ENCODE measurements at regions not wholly inside any gene's neighbourhood (a gene's known extent, or its start where the extent isn't known, plus 50 kb on each side); places are given as distances from the start of the nearest gene placed in this dataset.
"Not testable (repeated sequence)": the region's sequence is repeated elsewhere in the genome, so short reads cannot be mapped to it uniquely, and the experiment has no call there.

DNA sequence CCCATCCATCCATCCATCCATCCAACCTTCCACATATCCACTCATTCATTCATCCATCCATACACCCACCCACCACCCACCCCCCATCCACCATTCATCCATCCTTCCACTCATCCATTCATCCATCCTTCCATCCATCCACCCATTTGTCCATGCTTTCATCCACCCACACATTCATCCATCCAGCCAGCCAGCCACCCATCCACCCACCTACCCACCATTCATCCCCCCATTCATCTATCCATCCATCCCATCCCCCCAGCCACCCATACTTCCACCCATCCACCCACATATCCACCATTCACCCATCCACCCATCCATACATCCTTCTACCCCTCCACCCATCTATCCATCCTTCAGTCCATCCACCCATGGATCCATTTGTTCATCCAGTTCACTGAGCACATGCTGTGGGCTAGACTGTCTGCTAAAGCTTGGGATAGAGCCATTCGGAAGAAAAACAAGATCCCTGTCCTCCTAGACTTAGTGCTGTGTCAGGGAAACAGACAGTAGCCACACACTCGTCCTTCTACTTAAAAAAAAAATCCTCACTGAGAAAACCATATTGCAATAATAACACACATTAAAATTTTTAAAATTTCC is 377.5 kb downstream of the ADGRD1 start:
- no peak for DNase-seq (ENCODE audit: low spot score)
- ATAC-seq: no peak

DNA sequence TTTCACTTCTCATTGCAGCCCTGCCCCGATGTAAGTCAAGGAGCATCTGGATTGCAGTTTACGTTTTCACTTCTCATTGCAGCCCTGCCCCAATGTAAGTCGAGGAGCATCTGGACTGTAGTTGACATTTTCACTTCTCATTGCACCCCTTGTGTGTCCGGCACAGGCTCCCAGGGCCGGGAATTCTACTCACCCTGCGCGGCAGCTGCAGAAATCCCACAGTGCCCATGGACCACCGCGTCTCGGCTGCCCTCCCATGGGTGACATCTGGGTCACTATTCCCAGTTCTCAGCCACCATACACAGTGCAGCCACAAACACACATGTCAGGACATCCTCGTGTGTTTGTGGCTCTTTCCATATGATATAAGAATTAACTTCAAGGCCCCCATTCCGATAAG is 378.5 kb downstream of the ADGRD1 start:
- no peak for DNase-seq (ENCODE audit: low spot score)
- no peak for ATAC-seq

DNA sequence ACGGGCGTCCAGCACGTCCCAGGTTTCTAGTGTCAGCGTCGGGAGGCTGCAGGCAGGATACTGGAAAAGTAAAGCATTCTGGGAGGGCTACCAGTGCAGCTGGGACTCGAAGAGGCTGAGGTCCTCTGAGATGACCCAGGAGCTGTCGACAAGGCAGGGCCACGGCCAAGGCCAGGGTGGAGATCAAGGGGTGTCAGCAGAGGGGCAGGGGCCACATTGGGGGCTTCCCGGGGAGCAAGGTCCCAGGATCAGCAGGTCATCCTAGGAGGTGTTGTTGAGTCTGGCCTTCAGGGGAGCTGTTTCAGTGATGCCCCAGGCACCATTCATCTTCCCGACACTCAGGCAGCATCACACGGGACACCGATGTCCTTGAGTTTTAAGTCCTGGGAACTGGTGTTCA is 377.8 kb upstream of the SFSWAP start:
- no peak for DNase-seq (ENCODE audit: low spot score)
- ATAC-seq: no peak

DNA sequence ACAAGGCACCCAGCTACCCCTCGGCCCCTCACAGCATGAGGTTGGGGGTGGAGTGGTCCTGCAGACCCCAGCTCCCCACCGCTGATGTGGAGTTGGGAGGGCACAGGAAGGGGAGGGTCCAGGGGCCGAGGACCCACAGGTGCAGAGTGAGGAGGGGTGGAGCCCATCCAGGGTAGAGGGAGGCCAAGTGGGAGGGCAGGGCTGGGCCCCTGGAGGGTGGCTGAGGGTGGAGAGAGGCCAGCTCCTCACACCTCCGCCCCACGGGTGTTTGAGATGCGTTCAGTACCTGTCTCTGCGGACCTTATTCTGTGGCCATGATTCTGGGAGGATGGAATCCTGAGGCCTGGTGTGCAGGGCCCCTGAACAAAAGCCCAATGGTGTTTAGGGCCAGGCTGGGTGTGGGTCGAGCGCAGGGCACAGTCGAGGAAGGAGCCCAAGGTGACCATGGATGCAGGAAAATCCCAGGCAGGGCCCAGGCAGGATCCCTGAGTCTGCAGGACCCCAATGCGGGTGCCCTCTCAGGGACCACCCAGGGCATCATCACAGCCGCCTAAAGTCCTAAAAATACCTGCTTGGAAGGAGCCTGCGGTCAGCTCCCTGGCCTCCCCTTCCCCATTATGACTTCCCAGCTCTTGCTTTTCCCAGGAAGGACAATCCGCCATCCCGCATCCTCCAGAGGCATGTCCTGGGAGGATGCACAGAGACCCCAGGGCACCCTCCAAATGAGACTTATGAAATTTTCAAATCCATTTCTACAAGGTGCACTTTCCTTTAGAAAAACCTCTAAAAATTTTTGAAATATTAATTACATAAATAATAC is 377.1 kb upstream of the SFSWAP start:
- no peak for ATAC-seq
- no peak for DNase-seq (ENCODE audit: low spot score)

DNA sequence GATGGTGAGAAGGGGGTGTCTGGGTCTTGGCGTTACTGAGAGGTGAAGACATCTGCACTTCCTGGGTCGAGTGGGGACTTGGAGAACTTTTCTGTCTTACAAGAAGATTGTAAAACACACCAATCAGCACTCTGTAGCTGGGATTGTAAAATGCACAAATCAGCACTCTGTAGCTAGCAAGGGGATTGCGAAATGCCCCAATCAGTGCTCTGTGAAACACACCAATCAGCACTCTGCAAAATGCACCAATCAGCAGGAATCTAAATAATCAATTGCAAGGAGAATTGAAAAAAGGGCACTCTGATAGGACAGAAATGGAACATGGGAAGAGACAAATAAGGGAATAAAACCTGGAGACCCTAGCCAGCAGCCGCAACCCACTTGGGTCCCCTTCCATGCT is 376.1 kb upstream of the SFSWAP start:
- ATAC-seq (no peak), DNase-seq (ENCODE audit: low spot score) (no peak)

DNA sequence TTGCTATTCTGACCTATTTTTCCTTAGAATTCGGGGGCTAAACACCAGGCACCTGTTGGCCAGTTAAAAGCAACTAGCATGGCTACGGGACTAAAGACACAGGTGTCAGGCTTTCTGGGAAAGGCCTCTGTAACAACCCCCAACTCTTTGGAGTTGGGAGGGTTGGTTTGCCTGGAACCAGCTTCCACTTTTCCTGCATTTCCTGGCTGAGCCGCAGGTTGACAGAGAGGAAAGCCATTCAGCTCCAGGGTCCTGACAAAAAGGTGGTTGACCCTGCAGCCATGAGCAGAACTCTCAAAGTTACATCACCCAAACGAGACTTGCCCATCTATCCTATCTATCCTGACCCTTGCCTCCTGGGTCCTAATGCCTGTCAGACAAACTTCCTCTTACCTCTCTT is 375.4 kb upstream of the SFSWAP start:
- DNase-seq (ENCODE audit: low spot score) (no peak), ATAC-seq (no peak)

DNA sequence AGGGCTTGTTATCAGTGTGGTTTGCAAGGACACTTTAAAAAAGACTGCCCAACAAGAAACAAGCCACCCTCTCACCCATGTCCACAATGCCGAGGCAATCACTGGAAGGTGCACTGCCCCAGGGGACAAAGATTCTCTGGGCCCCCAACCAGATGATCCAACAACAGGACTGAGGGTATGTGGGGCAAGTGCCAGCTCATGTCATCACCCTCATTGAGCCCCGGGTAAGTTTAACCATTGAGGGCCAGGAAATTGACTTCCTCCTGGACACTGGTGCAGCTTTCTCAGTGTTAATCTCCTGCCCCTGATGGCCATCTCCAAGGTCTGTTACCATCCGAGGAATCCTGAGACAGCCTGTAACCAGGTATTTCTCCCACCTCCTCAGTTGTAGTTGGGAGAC is 373.0 kb upstream of the SFSWAP start:
- DNase-seq (ENCODE audit: low spot score); ATAC-seq: not testable (repeated sequence)

DNA sequence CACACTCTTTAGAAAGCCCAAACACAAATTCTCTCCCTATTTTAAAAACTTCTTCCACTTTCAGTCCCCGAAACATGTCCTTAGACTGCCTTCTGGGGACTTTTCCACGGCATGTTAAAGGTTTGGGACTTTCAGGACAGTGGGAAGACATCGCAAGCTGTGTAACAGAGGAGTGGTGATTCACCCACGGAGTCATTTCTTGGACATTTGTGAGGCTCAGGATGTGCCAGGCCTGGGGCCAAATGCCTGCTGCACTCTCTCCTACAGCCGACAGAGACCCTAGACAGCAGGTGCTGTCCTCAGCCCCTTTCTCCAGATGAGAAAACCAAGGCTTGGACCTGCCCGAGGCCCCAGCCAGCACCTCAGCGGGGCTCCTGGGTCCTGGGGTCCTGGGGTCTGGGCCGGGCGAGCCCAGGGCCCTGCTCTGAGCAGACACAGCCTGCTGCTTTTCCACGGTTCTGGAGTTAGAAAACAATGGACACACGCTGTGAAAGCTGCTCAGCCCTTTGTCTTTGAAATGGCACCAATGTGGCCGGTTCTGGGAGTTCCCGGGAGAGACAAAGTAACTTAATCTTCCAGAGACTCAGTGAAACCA is 370.2 kb upstream of the SFSWAP start:
- ATAC-seq: no peak

DNA sequence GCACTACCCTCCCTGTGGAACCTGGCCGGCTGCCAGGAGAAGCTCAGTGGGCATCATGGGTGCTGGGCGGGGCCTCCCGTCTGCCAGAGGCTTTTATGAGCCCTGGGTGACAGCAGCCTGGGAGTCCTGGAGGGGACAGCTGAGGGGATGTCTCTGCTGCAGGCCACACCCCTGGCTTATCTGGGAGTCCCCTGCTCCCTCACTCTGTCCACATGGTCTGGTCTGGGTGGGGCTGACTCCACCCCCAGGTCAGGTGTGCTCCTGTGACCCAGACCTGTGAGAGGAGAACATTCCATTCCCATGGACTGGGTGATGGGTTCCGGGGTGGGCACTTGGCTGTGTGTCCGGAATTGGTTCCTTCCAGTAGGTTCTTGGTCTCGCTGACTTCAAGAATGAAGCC is 369.3 kb upstream of the SFSWAP start:
- ATAC-seq; DNase-seq (ENCODE audit: low spot score): not testable (repeated sequence)

More for the DNA sequence above, 370.2 kb upstream of the SFSWAP start:
- DNase-seq (ENCODE audit: low spot score): no peak

DNA sequence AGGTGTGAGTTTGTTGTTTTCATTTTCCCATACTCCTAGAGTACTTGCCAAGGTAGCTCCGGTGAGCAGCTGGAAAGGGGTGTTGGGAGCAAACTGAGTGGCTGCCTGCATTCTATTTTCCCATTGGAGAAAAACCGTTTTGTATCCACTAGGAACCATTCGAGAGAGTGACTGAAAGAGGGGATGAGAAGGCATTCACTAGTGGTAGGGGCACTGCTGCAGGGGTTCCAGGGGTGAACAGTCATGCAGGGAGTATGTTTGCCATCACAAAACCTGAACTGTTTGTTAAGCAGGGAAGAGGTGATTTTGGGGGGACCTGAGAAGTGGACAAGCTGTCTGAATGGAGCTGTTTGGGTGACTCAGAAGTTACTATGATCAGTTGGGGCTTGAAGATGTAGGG is 367.5 kb upstream of the SFSWAP start:
- not testable (repeated sequence) for DNase-seq (ENCODE audit: low spot score); ATAC-seq

DNA sequence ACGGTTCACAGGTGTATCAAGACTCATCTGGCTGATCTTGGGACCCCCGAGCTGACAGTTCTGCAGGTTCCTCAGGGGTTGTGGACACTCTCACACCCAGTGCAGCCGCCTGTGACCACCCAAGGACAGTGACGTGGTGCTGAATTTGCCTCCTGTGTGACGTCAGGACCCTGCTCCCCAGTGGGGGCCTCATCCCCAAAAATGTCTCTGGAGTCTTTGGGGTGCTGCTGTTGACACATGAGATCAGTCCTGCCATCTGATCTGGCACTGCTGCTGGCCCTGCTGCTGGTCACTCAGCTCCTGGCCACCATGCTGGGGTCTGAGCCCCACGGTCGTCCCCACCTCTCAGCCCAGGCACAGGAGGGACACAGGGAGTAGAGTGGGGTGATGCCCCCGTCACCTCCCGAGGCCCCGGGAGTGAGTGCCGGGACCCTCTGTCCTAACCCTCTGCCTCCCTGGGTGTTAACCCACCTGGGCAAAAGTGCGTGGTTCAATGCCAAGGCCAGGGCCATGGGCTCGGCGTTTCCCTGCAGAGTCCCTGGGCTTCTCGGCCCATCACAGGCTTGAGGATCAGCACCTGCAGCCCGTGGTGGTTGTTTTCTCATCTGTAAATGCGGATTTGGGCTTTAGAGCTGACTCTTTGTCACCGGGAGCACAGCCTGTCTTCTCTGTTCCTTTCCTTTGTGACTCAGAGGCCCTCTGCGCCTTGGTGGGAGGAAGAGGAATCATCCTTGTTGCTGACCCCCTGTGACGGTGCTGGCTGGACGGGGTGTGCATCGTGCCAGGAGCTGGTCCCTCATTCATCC is 366.0 kb upstream of the SFSWAP start:
- not testable (repeated sequence) for DNase-seq (ENCODE audit: low spot score); ATAC-seq

DNA sequence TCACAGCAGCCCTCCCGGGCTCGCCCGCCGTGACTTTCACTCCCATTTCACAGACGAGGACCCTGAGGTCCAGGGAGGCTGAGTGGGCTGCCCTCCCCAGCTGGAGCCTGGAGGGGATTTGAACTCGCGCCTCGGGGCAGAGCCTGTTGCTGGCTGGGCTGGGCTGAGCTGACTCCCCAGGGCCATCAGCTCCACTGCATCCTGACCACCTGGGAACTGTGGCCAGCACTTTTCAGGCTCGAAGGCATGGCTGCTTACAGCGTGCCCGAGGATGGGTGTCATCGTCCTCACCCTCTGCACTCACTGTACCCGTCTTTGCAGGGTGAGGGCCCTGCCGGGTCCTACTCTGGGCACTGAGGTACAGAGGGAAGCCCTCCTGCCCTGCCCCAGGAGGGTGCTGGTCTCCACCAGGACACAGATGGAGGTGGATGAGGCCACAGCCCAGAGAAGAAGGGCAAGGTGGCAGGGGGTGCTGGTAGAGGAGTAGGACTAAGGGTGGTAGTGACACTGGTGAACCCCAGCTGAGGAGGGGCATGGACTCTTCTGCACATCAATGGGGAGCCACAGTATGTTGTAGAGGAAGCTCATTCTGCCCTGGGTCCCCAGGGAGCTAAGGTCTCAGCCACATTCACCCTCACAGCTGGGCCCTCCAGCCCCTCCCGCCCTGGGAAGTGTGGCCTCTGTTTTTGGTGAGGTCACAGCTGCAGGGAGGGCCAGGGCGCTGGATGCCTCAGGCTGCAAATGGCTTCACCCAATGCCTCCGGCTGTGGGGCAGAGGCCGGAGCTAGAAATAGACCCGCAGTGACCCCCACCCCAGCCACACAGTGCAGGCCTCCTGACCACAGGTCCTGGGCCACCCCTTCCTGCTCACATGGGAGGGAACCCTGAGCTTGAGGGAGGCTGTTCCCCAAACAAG is 365.1 kb upstream of the SFSWAP start:
- ATAC-seq (no peak), DNase-seq (ENCODE audit: low spot score) (no peak)

DNA sequence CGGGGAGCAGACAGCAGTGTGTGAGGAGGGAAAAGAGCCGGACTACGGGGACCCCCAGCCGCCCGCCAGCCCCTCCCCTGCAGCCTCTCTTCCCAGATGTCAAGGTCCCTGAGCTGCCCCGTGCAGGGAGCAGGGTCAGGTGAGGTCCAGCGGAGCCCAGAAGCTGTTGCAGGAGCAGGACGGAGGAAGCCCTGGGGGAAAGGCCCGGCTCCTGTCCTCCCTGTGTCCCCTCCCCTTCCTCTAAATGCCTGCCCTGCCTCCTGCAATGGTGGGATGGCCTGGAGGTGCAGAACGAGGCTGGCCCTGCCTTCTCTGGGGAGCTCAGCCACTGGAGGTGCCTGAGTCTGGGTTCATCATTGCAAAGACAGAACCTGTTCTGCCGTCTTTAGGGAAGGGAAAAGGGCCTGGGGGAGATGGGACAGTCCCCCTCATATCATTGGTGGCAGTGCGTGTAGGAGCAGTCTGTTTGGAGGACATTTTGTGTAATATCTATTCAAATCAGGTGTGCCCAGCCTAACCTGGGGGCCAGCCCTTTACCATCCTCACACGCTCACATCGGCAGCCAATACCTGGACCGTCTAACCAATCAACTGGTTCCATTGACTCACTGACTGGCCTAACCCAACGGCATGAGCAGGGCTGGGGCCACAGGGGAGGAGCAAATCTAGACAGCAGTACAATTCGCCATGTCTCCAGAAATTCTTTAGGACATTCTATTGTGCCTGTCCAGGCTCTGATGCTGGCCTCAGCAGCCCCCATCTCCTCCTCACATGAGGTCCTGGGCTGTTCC is 364.1 kb upstream of the SFSWAP start:
- no peak for ATAC-seq

DNA sequence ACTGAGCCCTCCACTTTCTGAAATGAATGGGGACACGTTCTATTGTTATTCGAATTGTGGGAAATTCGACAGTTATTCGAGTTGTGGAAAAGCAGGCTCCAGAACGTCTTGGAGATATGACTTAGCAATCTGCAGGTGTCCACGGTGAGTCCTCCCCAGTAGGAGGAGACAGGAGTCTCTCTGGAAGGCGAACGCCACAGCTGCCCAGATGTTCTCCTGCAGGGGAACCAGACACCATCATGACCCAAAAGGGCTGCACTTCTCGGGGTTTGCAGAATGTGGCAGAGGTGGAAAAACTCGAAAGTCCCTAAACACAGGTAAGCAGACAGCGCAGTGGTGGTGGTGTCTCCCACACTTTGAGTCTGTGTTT is 363.6 kb upstream of the SFSWAP start:
- DNase-seq (ENCODE audit: low spot score) (no peak), ATAC-seq (no peak)

More for the DNA sequence above, 364.1 kb upstream of the SFSWAP start:
- DNase-seq (ENCODE audit: low spot score): no peak

DNA sequence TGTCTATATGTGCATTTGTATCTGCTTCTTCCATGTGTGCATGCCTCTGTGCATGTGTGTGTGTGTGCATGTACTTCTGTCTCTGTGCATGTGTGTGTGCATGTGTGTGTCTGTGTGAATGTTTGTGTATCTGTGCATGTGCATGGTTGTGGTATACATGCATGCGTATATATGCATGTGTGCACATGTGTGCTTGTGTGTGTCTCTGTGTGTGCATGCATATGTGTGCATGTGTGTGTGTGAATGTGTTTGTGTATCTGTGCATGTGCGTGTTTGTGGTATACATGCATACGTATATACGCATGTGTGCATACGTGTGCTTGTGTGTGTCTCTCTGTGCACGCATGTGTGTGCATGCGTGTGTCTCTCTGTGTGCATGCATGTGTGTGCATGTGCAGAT is 363.2 kb upstream of the SFSWAP start:
- DNase-seq (ENCODE audit: low spot score): no peak
- no peak for ATAC-seq

DNA sequence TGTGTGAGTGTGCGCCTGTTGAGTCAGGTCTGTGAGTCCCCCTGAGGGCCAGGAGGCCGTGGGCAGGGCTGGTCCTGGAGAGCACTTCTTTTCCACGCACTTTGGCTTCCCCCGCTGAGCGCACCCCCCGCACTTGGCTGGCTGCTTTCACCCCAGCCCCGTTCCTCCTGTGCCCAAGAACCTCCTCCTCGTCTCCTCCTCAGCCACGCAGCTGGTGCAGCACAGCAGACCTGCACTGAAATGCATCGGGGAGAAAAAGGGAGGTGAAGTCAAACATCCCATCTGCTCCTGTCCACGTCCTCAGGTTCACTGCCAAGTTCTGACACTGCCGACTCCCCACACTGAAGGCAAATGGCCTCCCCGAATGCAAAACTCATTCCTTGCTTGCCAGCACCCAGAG is 362.7 kb upstream of the SFSWAP start:
- ATAC-seq (no peak), DNase-seq (ENCODE audit: low spot score) (no peak)

DNA sequence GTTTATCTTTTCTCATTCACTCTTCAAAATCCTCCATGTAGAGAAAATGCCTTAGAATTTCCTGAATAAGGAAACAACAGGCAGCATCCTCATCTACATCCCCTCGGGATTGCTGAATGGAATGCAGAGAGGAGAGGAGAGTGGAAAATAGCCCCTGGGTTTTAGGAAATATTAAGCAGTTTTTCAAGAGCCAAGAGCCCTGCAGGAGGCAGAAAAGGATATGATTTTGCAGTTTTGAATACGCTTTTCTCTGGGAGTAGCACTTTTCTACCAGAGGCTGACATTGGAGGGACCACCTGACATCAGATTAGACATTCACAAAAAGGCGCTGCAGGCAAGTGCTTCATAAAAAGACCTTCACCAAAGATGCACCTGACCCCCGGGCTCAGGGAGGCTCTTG is 362.2 kb upstream of the SFSWAP start:
- DNase-seq (ENCODE audit: low spot score): no peak
- ATAC-seq: no peak

DNA sequence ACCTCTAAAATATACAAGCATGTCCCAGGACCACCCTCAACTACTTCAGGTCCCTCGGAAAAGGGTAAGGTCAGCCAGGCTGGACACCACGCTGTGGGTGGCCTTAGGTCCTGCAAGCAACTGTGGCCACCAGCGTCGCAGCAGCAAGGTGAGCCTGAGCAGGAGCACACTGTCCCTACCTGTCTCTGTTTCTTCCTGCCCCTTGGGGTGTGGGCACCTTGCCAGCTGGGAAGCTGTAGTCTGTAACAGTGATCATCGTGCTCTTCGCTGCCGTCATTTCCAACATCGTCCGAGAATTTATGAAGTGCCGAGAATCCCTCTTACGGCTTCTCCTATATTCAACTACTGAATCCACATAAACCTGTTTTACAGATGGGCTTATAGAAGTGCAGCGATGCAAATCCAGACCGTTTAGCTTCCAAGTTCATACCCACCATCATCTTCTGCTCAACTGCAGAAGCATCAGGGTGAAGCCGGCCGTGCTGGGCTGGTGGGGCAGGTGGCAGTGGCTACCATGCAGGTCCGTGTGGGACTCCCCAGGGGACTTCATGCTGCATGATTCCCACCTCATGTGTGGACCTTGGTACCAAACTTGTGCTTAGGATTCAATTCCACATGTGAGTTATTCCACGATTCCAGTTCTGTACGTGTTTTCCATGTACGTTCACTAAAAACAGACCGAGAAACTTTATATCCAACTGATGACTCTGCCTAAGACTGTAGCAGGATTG is 361.3 kb upstream of the SFSWAP start:
- no peak for ATAC-seq
- no peak for DNase-seq (ENCODE audit: low spot score)

DNA sequence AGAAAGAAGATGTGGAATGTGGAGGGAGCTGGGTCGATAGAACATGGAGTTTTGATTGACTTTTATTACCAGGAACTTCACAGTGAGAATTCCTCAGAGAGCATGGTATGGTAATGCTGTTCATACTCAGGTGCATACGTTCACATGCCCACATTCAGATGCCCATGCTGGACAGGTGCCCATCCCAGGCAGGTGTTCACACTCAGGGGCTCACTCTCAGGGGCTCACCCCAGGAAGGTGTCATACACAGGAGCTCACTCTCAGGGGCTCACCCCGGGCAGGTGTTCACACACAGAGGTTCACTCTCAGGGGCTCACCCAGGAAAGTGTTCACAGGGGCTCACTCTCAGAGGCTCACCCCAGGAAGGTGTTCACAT is 360.0 kb upstream of the SFSWAP start:
- no peak for ATAC-seq

More for the DNA sequence above, 360.0 kb upstream of the SFSWAP start:
- no peak for DNase-seq (ENCODE audit: low spot score)
